HG03354 (cell line): ENCODE measurements at regions not wholly inside any gene's neighbourhood (a gene's known extent, or its start where the extent isn't known, plus 50 kb on each side); places are given as distances from the start of the nearest gene placed in this dataset.
A peak's percentile ranks its signal among the peaks of the same experiment; 100 is the strongest.
"Not testable (repeated sequence)": the region's sequence is repeated elsewhere in the genome, so short reads cannot be mapped to it uniquely, and the experiment has no call there.

Source experiments
- ATAC-seq: cut with Tn5 transposase; IDR thresholded peaks from one replicate; pipeline ENCODE4 v1.9.1; 2021; ENCODE audit warnings: mild to moderate bottlenecking; ENCODE audit not compliant: unreplicated experiment, poor library complexity, severe bottlenecking

- no peak for ATAC-seq
Measured at GRCh38 chr5:8517456-8517855, 648.5 kb downstream of the MTRR start.

GRCh38 chr5:8520917-8521316, 652.0 kb downstream of the MTRR start:
- ATAC-seq = no peak

GRCh38 chr5:8521991-8522390, 653.0 kb downstream of the MTRR start:
- ATAC-seq = no peak

- no peak for ATAC-seq
Measured at GRCh38 chr5:8522646-8523045, 653.7 kb downstream of the MTRR start.

GRCh38 chr5:8523501-8523900, 654.6 kb downstream of the MTRR start:
- no peak for ATAC-seq

- no peak for ATAC-seq
Measured at GRCh38 chr5:8525819-8526218, 656.9 kb downstream of the MTRR start.

- no peak for ATAC-seq
Measured at GRCh38 chr5:8528106-8528505, 659.2 kb downstream of the MTRR start.

- ATAC-seq = no peak
Measured at GRCh38 chr5:8538821-8539220, 669.9 kb downstream of the MTRR start.

- ATAC-seq = no peak
Measured at GRCh38 chr5:8540317-8540716, 671.4 kb downstream of the MTRR start.

GRCh38 chr5:8550921-8551320, 682.0 kb downstream of the MTRR start:
- no peak for ATAC-seq

- ATAC-seq = no peak
Measured at GRCh38 chr5:8553364-8553763, 684.4 kb downstream of the MTRR start.

- no peak for ATAC-seq
Measured at GRCh38 chr5:8557728-8558127, 688.8 kb downstream of the MTRR start.

- ATAC-seq = no peak
Measured at GRCh38 chr5:8560776-8561175, 691.8 kb downstream of the MTRR start.

- ATAC-seq = no peak
Measured at GRCh38 chr5:8561224-8561840, 692.4 kb downstream of the MTRR start.

- ATAC-seq = no peak
Measured at GRCh38 chr5:8561854-8562253, 692.9 kb downstream of the MTRR start.

- not testable (repeated sequence) for ATAC-seq
Measured at GRCh38 chr5:8563540-8563939, 694.6 kb downstream of the MTRR start.

- ATAC-seq = no peak
Measured at GRCh38 chr5:8568858-8569257, 699.9 kb downstream of the MTRR start.

GRCh38 chr5:8570528-8570927, 701.6 kb downstream of the MTRR start:
- ATAC-seq = no peak

- no peak for ATAC-seq
Measured at GRCh38 chr5:8576178-8576577, 707.2 kb downstream of the MTRR start.

GRCh38 chr5:8577792-8578191, 708.8 kb downstream of the MTRR start:
- ATAC-seq = peak; percentile 82

GRCh38 chr5:8580298-8580697, 711.4 kb downstream of the MTRR start:
- ATAC-seq = no peak

- no peak for ATAC-seq
Measured at GRCh38 chr5:8581047-8581446, 712.1 kb downstream of the MTRR start.
